VCaP (cell line): ENCODE measurements at regions not wholly inside any gene's neighbourhood (a gene's known extent, or its start where the extent isn't known, plus 50 kb on each side); places are given as distances from the start of the nearest gene placed in this dataset.

ENCODE experiments used
- H3K27ac ChIP-seq: fragments of 450-650 bp; 2 replicates; pipeline ENCODE4 v1.5.1; 2017
- TF ChIP-seq, protein P1 (sequence below): fragments of 450-650 bp; conservative IDR thresholded peaks from 2 replicates; pipeline ENCODE4 v1.5.1; 2017; ENCODE audit warnings: mild to moderate bottlenecking, moderate library complexity

GRCh38 chr4:125539691-125540090 lies 224.9 kb downstream of the FAT4 start:
- TF ChIP-seq, protein P1, sequence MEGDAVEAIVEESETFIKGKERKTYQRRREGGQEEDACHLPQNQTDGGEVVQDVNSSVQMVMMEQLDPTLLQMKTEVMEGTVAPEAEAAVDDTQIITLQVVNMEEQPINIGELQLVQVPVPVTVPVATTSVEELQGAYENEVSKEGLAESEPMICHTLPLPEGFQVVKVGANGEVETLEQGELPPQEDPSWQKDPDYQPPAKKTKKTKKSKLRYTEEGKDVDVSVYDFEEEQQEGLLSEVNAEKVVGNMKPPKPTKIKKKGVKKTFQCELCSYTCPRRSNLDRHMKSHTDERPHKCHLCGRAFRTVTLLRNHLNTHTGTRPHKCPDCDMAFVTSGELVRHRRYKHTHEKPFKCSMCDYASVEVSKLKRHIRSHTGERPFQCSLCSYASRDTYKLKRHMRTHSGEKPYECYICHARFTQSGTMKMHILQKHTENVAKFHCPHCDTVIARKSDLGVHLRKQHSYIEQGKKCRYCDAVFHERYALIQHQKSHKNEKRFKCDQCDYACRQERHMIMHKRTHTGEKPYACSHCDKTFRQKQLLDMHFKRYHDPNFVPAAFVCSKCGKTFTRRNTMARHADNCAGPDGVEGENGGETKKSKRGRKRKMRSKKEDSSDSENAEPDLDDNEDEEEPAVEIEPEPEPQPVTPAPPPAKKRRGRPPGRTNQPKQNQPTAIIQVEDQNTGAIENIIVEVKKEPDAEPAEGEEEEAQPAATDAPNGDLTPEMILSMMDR, result no peak
- H3K27ac ChIP-seq, result no peak overlapping the region

GRCh38 chr4:125541836-125542385 lies 227.2 kb downstream of the FAT4 start:
- TF ChIP-seq, protein P1, result no peak
- no peak overlapping the region for H3K27ac ChIP-seq

DNA sequence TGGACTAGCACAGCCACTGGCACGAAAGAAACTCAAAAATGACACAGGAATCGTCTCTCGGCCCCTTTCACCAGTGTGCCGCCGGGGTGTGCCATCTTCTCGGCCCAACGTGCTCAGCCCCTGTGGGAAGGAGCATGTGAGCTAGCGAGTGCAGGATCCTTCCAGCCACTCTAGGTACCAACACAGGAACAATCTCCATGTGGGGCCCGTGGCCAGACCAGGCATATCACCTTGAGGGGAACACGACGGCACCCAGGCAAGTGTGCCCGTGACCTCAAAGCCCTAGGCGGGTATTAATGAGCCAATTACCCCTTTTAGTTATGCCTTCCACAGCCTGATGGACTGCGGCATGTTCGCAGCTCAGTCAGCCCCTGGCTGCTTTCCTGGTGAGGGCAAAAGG lies 231.5 kb downstream of the FAT4 start:
- TF ChIP-seq, protein P1, result no peak
- no peak overlapping the region for H3K27ac ChIP-seq

GRCh38 chr4:125547836-125548235 lies 233.1 kb downstream of the FAT4 start:
- no peak overlapping the region for H3K27ac ChIP-seq
- TF ChIP-seq, protein P1, result no peak

GRCh38 chr4:125550769-125551168 lies 236.0 kb downstream of the FAT4 start:
- H3K27ac ChIP-seq, result no peak overlapping the region
- TF ChIP-seq, protein P1, result no peak

DNA sequence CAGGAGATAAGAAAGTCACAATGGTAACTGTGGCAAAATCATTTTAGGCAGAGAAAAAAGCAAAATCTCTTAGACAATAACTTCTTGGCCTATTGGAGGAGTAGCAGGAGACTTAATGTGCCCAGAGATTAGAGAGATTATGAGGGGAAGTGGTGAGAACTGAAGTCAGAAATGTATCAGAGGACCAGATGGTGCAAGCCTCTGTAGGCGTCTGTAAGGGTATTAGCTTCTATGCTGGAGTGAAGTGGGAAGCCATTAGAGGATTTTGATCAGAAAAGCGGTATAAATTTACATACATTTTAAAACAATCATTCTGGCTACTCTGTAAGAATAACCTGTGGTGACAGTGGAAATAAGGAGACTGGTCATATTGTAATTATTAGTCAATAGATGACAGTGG lies 236.7 kb downstream of the FAT4 start:
- H3K27ac ChIP-seq, result no peak overlapping the region
- TF ChIP-seq, protein P1, result no peak

GRCh38 chr4:125551967-125552366 lies 237.2 kb downstream of the FAT4 start:
- H3K27ac ChIP-seq, result no peak overlapping the region
- TF ChIP-seq, protein P1, result no peak
